HG03159 (cell line): ENCODE measurements at regions not wholly inside any gene's neighbourhood (a gene's known extent, or its start where the extent isn't known, plus 50 kb on each side); places are given as distances from the start of the nearest gene placed in this dataset.
"Not testable (repeated sequence)": the region's sequence is repeated elsewhere in the genome, so short reads cannot be mapped to it uniquely, and the experiment has no call there.

Source experiments
- ATAC-seq: cut with Tn5 transposase; IDR thresholded peaks from one replicate; pipeline ENCODE4 v1.9.1; 2021; ENCODE audit warnings: mild to moderate bottlenecking, moderate library complexity; ENCODE audit not compliant: unreplicated experiment

GRCh38 chr2:16375351-16375750, 290.3 kb downstream of the CYRIA start:
- ATAC-seq: no peak

GRCh38 chr2:16374671-16375070, 291.0 kb downstream of the CYRIA start:
- ATAC-seq: no peak

GRCh38 chr2:16373341-16373740, 292.3 kb downstream of the CYRIA start:
- ATAC-seq: no peak

GRCh38 chr2:16371751-16372150, 293.9 kb downstream of the CYRIA start:
- ATAC-seq: no peak

- no peak for ATAC-seq
These were observed 296.7 kb downstream of the CYRIA start for GRCh38 chr2:16368951-16369350.

- ATAC-seq: no peak
These were observed 297.3 kb downstream of the CYRIA start for GRCh38 chr2:16368328-16368727.

DNA sequence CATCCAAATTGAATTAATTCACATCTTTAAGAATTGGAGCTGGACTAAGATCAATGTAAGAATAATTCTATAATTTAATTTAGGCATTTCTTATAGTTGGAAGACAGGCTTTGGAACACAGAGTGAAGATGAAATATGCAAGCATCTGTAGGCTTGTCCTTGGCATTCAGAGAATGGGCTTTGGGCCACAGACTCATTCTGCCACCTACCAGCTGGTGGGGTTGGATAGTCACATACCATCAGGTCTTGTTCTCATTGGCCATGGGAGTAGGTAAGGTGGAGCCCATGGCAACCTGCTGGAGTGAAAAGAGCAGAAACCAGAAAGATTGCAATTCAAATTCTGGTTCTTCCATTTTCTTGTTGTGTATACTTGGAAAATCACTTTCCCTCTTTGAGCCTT, 300.3 kb downstream of the CYRIA start:
- ATAC-seq: no peak

DNA sequence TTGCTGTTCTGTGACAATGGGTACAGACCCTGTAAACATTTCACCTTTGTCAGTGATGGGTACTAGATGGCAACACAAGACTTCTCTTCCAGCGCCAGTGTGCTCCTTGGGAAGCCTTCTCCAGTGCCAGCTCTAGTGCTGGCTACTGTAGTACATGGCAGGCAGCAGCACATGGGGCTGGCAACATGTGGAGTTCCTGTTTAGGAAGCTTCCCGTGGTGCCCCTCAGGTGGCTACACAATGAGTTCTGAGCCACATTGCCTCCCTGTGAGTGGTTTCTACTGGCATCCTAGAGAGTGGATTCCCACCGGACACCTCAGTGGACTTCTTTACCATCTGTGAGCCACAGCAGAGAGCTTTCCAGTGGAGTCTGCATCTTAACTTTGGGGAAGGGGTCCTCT, 302.1 kb downstream of the CYRIA start:
- ATAC-seq: no peak

DNA sequence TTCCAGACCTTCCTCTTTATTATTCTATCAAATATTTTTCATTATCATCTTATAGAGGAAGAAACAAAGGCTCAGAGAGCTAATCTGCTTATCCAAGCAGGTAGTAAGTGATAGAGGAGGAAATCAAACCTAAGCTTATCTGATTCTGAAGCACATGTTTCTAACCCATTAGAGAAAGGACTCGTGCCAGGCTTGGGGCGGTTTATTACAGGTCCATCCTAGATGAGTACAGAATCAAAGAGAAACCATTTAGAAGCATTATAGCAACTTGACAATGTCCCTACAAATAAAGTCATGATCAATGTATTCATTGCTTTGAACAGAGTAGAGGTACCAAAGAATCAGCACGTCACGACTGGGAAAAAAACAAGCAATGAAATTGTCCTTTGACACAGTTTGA, 303.0 kb downstream of the CYRIA start:
- no peak for ATAC-seq

DNA sequence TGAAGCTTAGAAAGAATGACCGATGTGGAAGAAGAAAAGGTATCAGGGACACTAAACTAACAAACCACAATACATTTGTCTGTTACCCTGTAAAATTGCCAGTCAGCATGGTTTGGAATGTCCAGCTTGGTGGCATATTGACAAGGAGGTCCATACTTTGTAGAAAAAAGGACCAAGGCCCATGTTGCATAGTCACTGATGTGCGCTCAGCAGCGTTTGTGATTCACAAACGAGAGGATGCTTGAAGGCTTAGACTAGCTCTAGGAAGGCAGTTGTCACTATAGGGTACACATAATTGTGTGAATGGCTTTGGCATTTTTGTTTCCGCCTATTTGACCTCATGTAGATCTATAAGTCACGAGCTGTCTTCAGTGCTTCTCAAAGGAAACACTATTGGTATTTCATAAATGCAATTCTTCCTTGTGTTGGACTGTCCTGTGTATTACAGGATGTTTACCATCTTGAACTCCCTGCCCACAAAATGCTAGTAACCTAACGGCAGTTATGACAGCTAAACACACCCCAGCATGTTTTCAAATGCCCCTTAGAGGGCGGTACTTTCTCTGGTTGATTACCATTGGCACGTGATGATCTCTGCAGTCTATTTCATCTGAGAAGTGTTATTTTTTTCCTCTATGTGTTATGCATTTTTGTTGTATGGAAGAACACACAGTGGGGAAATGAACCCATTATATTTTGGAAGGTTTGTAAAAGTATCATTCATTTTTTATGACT, 304.2 kb downstream of the CYRIA start:
- ATAC-seq: no peak

GRCh38 chr2:16359961-16360360, 305.7 kb downstream of the CYRIA start:
- no peak for ATAC-seq

- ATAC-seq: no peak
These were observed 308.4 kb downstream of the CYRIA start for GRCh38 chr2:16357188-16357587.

DNA sequence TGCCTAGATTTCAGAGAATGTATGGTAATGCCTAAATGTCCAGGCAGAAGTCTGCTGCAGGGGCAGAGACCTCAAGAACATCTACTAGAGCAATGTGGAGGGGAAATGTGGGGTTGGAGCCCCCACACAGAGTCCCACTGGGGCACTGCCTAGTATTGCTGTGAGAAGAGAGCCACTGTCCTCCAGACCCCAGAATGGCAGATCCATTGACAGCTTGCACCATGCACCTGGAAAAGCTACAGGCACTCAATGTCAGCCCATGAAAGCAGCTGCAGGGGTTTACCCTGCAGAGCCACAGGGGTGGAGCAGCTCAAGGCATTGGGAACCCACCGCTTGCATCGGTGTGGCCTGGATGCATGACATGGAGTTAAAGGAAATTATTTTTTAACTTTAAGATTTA, 314.1 kb downstream of the CYRIA start:
- ATAC-seq: no peak

GRCh38 chr2:16351137-16351536, 314.5 kb downstream of the CYRIA start:
- ATAC-seq: no peak

DNA sequence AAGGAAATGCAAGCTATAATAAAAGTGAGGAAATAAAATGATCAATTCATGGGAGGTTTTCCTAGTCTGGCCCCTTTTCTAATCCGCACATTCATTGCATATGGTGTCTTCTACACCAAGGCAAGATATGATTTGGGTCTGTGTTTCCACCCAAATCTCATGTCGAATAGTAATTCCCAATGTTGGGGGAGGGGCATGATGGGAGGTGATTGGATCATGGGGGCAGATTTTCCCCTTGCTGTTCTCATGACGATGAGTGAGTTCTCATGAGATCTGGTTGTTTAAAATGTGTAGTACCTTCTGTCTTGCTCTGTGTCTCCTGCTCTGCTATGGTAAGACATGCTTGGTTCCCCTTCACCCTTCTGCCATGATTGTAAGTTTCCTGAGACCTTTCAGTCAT, 315.4 kb downstream of the CYRIA start:
- no peak for ATAC-seq

DNA sequence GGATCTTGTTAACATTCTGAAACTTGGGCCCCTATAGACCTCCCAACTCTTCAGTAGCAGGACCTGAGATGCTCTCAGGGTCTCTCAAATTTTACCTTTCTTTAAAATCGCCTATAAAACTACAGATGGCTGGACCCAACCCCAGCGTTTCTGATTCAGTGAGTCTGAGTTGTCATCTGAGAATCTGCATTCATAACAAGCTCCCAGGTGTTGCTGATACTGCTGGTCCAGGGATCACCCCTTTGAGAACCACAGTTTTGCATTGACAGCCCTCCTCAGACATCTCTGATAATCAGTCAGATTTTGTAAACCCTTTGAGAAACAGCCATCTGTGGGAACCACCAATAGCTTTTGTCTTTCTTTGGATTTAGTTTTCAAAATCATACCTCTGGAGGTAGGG, 315.8 kb downstream of the CYRIA start:
- ATAC-seq: no peak

GRCh38 chr2:16348821-16349515, 316.7 kb downstream of the CYRIA start:
- ATAC-seq: no peak

GRCh38 chr2:16346671-16347070, 319.0 kb downstream of the CYRIA start:
- no peak for ATAC-seq

- ATAC-seq: not testable (repeated sequence)
These were observed 320.4 kb downstream of the CYRIA start for GRCh38 chr2:16345231-16345630.

DNA sequence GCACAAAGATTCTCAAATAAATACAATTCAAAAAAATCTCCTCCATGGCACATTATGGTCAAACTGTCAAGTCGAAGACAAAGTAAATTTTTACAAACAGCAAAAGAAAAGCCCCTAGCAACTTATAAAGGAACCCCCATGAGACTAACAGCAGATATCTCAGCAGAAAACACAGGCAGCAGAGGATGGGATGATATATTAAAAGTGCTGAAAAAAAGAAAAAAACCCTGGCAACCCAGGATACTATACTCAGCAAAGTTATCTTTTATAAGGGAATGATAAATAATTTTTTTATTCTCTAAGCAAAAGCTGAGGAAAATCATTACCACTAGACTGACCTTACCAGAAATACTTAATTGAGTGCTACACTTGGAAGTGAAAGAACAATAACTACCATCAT, 326.4 kb downstream of the CYRIA start:
- ATAC-seq: no peak

DNA sequence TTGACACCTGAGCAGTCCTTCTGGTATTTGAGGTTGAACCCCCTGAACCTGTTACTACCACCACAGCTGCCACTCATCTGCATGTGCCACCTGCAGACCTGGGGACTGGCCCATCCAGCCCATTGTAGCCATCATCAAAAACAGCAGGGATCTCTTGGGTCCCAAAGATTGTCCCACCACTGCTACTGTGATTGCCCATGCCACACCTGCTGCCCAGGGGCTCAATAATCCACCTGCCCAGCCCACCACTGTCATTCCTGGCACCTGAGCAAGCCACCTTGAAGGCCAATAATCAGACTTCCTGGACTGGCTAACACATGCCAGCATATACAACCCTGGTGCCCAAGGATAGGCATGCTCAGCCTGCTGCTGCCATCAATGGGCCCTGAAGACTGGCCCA, 327.6 kb downstream of the CYRIA start:
- ATAC-seq: no peak

DNA sequence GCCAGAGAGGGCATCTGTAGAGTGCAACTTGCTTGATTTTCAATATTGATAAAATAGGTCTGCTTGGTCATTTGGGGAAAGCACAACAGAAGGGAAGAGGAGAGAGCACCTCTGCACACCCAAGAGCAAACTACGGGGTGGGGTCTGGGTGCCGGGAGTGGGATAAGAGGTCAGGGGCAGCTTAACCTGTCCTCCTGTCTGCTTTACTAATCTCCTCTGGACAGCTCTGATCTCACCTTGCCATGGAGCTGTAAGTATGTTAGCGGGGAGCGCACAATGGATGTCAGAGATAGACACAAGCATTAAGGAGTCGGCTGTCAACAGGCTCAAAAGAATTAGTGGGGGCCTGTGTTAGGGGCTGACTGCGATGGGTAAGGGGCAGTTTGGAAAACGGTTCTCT, 328.7 kb downstream of the CYRIA start:
- no peak for ATAC-seq

- no peak for ATAC-seq
These were observed 329.1 kb downstream of the CYRIA start for GRCh38 chr2:16336491-16336890.
